Stimulated activated CD4-positive, alpha-beta T cell treated with anti-CD3 and anti-CD28 coated beads, Interleukin-4, amount 100 ng/mL, for 1 hour (primary cell): ENCODE measurements at regions not wholly inside any gene's neighbourhood (a gene's known extent, or its start where the extent isn't known, plus 50 kb on each side); places are given as distances from the start of the nearest gene placed in this dataset.
"Not testable (repeated sequence)": the region's sequence is repeated elsewhere in the genome, so short reads cannot be mapped to it uniquely, and the experiment has no call there.

Experiments
- DNase-seq: peaks from one replicate; pipeline ENCODE4 v3.0.0-alpha.2; 2020

DNA sequence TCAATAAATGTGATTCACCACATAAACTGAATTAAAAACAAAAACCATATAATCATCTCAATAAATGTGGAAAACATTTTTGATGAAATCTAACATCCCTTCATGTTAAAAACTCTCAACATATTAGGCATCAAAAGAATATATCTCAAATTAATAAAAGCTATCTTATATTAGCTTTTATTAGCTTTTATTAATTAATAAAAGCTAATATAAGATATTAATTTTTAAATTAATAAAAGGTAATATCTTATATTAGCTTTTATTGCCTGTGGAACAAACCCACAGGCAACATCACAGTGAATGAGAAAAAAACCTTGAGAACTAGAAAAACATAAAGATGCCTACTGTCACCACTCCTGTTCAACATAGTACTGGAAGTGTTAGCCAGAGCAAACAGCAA is 338.9 kb upstream of the GRIA1 start:
- no peak for DNase-seq

- DNase-seq, result no peak
Observed at GRCh38 chr5:153153086-153153485, 337.4 kb upstream of the GRIA1 start.

- no peak for DNase-seq
Observed at GRCh38 chr5:153157156-153157555, 333.3 kb upstream of the GRIA1 start.

GRCh38 chr5:153158608-153159007 is 331.9 kb upstream of the GRIA1 start:
- no peak for DNase-seq

DNA sequence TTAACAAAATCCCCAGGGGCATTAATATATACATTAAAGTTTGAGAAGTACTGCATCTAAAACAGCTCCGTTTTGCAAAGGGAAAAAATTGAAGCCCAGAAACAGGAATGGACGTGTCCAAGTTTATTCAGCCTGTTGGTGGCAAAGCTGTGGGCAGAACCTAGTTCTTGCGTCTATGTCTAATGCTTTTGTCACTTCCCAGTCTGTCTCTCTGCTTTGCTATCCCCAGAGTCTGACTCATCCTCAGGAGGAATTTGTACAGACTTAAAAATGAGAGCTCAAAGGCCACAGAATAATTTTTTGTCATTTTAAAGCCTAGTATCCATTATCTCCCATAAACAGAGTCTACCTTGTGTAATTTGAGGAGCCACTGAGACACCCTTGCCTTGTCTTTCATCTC is 330.9 kb upstream of the GRIA1 start:
- no peak for DNase-seq

DNA sequence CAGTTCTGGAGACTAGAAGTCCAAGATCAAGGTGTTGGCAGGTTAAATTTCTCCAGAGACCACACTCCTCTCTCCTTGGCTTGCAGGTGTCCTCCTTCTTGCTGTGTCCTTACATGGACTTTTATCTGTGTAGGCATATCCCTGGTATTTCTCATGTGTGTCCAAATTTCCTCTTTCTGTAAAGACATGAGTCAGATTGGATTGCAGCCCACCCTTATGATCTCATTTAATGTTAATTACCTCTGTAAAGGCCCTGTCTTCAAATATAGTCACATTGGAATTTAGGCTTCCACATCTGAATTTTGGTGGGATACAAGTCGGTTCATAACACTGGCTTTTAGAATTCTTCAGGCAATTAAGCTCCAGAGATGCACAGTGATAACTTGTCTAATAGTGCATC is 322.2 kb upstream of the GRIA1 start:
- DNase-seq, result no peak

DNA sequence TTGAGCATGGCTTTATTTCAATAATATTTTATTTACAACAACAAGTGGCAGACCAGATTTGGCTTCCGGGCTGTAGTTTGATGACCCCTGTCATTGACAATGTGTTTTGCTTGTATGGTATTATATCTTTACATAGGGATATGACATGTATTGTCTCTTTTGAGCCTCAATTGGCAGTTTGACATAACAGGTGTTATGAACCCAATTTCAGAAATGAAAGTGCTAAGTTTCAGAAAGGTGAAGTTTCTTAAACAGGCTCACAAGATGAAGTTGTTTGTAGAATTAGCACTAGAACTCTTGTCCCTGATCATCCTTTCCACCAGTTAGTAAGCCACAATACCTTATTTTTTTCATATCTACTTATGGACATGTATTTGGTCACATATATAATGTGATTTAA is 303.0 kb upstream of the GRIA1 start:
- DNase-seq, result no peak

DNA sequence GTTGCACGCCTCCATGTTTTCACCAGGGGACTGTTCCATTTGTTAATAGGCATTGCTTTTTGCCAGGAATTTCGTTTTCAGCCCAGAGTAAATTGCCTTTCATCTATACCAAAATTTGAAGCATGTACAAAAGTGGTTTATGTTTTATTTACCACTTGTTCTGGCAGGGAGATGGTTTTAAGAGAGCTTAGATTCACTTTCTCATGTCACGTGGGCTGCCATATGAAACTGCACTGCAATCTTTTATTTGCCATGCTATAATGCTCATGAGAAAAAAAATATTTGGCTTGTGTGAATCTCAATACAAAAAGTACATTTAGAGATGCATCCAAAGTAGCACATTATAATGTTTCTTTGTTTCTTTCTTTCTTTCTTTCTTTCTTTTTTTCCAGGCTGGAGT is 284.1 kb upstream of the GRIA1 start:
- no peak for DNase-seq

- no peak for DNase-seq
Observed at GRCh38 chr5:153209016-153209415, 281.5 kb upstream of the GRIA1 start.

- no peak for DNase-seq
Observed at GRCh38 chr5:153209687-153210086, 280.8 kb upstream of the GRIA1 start.

- DNase-seq, result no peak
Observed at GRCh38 chr5:153211076-153211475, 279.4 kb upstream of the GRIA1 start.

DNA sequence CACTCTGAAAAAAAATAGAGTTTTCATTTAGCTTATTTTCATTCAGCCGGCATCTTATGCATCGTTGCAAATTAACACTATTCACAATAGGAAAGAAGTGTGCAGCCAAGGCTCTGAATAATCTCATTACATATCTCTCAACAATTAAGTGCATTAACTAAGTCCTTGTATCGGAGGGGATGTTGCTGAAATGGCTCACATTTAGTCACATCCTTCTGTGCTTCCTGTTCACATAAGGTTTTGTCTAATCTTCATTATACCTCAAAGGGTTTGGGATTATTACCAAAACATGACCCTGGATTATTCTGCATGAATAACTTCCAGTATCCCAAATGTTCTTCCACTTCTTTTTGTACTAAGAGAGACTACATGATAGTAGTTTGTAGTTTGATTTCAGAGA is 278.0 kb upstream of the GRIA1 start:
- no peak for DNase-seq

GRCh38 chr5:153222936-153223335 is 267.5 kb upstream of the GRIA1 start:
- DNase-seq, result no peak

GRCh38 chr5:153223376-153223775 is 267.1 kb upstream of the GRIA1 start:
- DNase-seq, result no peak

DNA sequence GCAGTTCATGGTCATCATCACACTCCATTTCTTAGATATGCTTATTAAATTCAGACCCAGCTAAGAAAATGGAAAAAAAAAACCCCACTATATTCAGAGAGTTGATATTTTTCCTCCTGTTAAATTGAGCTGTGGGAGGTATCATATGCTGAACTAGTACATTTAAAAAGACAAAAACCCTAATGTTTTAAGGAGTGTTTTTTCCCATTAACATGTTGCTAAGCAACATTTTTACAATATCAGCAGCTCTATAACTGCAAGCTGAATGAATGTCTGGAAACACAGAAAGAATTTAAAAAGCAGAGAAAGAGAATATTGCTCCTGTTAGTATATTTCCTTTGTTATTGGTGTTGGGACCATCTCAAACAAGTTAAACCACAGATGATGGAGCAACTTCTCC is 265.8 kb upstream of the GRIA1 start:
- DNase-seq, result no peak

GRCh38 chr5:153233933-153234332 is 256.5 kb upstream of the GRIA1 start:
- no peak for DNase-seq

GRCh38 chr5:153236319-153236718 is 254.2 kb upstream of the GRIA1 start:
- DNase-seq, result no peak

DNA sequence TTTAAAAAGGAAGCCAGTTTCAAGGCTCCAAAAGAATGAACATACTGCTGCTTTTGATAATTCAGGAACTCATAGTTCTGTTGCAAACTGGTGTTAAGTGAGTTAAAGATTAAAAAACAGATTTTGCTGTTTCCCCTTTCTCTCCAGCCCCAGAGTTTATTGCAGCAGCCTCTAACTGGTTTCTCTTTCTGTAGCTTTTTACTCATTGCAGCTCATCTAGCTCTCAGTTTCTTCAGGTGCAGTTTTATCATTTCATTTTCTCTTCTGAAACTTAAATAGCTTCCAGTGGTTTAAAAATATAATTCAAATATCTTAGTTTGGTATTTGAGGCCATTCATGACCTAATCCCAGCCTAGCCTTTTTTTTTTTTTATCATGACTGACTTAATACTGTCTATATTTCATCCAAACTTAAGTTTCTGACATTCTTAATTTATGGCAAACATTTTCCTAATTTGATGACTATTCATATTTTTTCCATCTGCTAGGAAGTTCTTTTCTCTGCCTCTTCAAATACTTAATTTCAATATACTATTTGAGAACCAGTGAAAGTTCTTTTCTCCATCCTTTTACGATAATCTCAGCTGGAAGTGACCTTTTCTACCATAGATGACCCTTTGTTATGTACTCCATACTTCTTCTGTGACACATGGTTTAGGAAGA is 252.7 kb upstream of the GRIA1 start:
- no peak for DNase-seq

DNA sequence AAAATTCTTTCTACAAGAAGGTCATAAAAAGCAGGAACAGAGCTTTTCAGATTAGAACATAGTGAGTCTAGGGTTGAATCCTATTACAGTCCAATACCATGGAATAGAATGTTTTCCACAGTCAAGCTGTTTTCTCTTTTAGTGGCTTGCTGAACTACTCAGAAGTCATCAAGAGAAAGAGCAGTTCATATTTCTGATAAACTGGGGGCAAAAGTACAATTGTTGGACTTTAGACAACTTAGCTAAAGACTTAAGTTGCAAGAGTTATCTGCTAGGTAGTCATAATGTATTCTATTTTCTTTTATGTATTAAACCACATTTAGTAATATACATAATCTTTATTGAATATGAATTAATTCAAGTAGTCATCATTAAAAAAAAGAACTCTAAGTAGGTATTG is 233.1 kb upstream of the GRIA1 start:
- no peak for DNase-seq

GRCh38 chr5:153258469-153258868 is 232.0 kb upstream of the GRIA1 start:
- no peak for DNase-seq

- DNase-seq, result no peak
Observed at GRCh38 chr5:153267506-153267905, 223.0 kb upstream of the GRIA1 start.

DNA sequence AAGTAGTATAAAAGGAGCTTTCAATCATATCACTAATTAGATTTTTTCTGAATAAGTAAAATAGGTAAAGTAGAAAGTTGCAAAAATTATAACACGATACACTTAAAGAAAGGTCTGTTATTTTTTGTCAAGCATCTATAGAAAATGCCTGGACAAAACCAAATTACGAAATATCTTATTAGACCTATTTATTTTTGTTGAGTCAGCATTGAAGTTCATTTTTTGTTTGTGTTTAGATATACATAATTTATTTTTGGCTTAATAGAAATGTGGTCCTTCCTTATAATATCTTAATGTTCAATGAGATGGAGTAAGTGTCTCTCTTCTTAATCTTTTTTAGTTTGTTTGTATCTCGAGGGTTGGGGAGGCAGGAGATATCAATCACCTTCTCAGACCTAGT is 214.8 kb upstream of the GRIA1 start:
- no peak for DNase-seq

- DNase-seq, result no peak
Observed at GRCh38 chr5:153276151-153276550, 214.3 kb upstream of the GRIA1 start.

DNA sequence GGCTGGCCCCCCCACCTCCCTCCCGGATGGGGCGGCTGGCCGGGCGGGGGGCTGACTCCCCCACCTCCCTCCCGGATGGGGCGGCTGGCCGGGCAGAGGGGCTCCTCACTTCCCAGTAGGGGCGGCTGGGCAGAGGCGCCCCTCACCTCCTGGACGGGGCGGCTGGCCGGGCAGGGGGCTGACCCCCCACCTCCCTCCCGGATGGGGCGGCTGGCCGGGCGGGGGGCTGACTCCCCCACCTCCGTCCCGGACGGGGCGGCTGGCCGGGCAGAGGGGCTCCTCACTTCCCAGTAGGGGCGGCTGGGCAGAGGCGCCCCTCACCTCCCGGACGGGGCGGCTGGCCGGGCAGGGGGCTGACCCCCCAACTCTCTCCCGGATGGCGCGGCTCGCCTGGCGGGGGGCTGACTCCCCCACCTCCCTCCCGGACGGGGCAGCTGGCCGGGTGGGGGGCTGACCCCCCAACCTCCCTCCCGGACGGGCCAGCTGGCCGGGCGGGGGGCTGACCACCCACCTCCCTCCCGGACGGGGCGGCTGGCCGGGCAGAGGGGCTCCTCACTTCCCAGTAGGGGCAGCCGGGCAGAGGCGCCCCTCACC is 194.1 kb upstream of the GRIA1 start:
- DNase-seq, result not testable (repeated sequence)

- no peak for DNase-seq
Observed at GRCh38 chr5:153299891-153300290, 190.6 kb upstream of the GRIA1 start.
